GM21723 (cell line): ENCODE measurements at regions not wholly inside any gene's neighbourhood (a gene's known extent, or its start where the extent isn't known, plus 50 kb on each side); places are given as distances from the start of the nearest gene placed in this dataset.
"Not testable (repeated sequence)": the region's sequence is repeated elsewhere in the genome, so short reads cannot be mapped to it uniquely, and the experiment has no call there.

ENCODE experiments used
- ATAC-seq: cut with Tn5 transposase; IDR thresholded peaks from one replicate; pipeline ENCODE4 v1.9.1; 2021; ENCODE audit warnings: mild to moderate bottlenecking, moderate library complexity; ENCODE audit not compliant: unreplicated experiment

GRCh38 chr5:53263151-53263550 lies 153.6 kb upstream of the MOCS2 start:
- ATAC-seq: no peak

GRCh38 chr5:53265043-53265442 lies 155.5 kb upstream of the MOCS2 start:
- ATAC-seq: no peak

- not testable (repeated sequence) for ATAC-seq
Measured at GRCh38 chr5:53268241-53268640, 158.7 kb upstream of the MOCS2 start.

- no peak for ATAC-seq
Measured at GRCh38 chr5:53275666-53276065, 166.1 kb upstream of the MOCS2 start.

GRCh38 chr5:53276825-53277224 lies 167.3 kb upstream of the MOCS2 start:
- ATAC-seq: no peak

GRCh38 chr5:53277491-53277890 lies 167.9 kb upstream of the MOCS2 start:
- ATAC-seq: no peak

GRCh38 chr5:53287573-53287972 lies 178.0 kb upstream of the MOCS2 start:
- ATAC-seq: no peak

GRCh38 chr5:53288511-53288910 lies 179.0 kb upstream of the MOCS2 start:
- ATAC-seq: no peak

GRCh38 chr5:53291047-53291446 lies 181.5 kb upstream of the MOCS2 start:
- ATAC-seq: no peak

GRCh38 chr5:53291528-53291927 lies 182.0 kb upstream of the MOCS2 start:
- ATAC-seq: no peak

GRCh38 chr5:53298841-53299240 lies 181.6 kb upstream of the FST start:
- no peak for ATAC-seq

GRCh38 chr5:53302529-53302928 lies 177.9 kb upstream of the FST start:
- ATAC-seq: no peak

GRCh38 chr5:53303105-53303504 lies 177.3 kb upstream of the FST start:
- ATAC-seq: no peak

GRCh38 chr5:53305316-53305715 lies 175.1 kb upstream of the FST start:
- not testable (repeated sequence) for ATAC-seq

GRCh38 chr5:53309653-53310052 lies 170.8 kb upstream of the FST start:
- no peak for ATAC-seq

GRCh38 chr5:53311681-53312080 lies 168.7 kb upstream of the FST start:
- no peak for ATAC-seq

GRCh38 chr5:53313145-53313544 lies 167.3 kb upstream of the FST start:
- no peak for ATAC-seq

GRCh38 chr5:53318303-53318702 lies 162.1 kb upstream of the FST start:
- no peak for ATAC-seq

- no peak for ATAC-seq
Measured at GRCh38 chr5:53319315-53319714, 161.1 kb upstream of the FST start.

- ATAC-seq: no peak
Measured at GRCh38 chr5:53321073-53321472, 159.4 kb upstream of the FST start.

- no peak for ATAC-seq
Measured at GRCh38 chr5:53321721-53322120, 158.7 kb upstream of the FST start.

- ATAC-seq: no peak
Measured at GRCh38 chr5:53322257-53322656, 158.2 kb upstream of the FST start.

- ATAC-seq: no peak
Measured at GRCh38 chr5:53323511-53323910, 156.9 kb upstream of the FST start.
